CD4-positive, alpha-beta T cell (primary cell): ENCODE measurements at regions not wholly inside any gene's neighbourhood (a gene's known extent, or its start where the extent isn't known, plus 50 kb on each side); places are given as distances from the start of the nearest gene placed in this dataset.

Source experiments
- ATAC-seq: fragments of 200-7000 bp; cut with Tn5 transposase; one replicate; pipeline ENCODE4 v1.10.0; 2022; ENCODE audit warnings: mild to moderate bottlenecking; ENCODE audit not compliant: poor library complexity
- CTCF ChIA-PET: fragments of 350-600 bp; sonication (Branson Sonifier 250); formaldehyde crosslinking; loops from one replicate; lab custom pipeline; 2021; ENCODE audit warnings: antibody characterized with exemption, inconsistent platforms; lab: Charles Lee
- POLR2A ChIA-PET: fragments of 350-600 bp; sonication (Branson Sonifier 250); formaldehyde crosslinking; loops from one replicate; lab custom pipeline; 2021; ENCODE audit warnings: antibody characterized with exemption, inconsistent platforms; lab: Charles Lee
- DNase-seq, 14 experiments: peaks; one replicate each; pipeline ENCODE4 v3.0.0-alpha.2; 2013 to 2020; ENCODE audit warnings: mixed read lengths in 2 of 14
- H3K27ac ChIP-seq, 2 donors: one replicate each; pipeline versions ENCODE4 v1.5.1 to v1.7.0; 2013; ENCODE audit warnings: low read length in 2 of 2, low read depth in 1 of 2, mild to moderate bottlenecking in 1 of 2
- H3K27me3 ChIP-seq, 2 experiments: 1 replicate in 1 of 2; 2 replicates in 1 of 2; pipeline versions ENCODE4 v1.6.1 to v1.7.0; 2013; ENCODE audit warnings: low read length in 2 of 2, control low read depth in 1 of 2, mild to moderate bottlenecking in 1 of 2, moderate library complexity in 1 of 2; ENCODE audit not compliant: insufficient read depth in 2 of 2, control insufficient read depth in 1 of 2
- H3K36me3 ChIP-seq: one replicate; pipeline ENCODE4 v1.6.1; 2013; ENCODE audit warnings: low read length, control low read depth; ENCODE audit not compliant: insufficient read depth
- H3K4me1 ChIP-seq: one replicate; pipeline ENCODE4 v1.6.1; 2013; ENCODE audit warnings: low read length, control low read depth; ENCODE audit not compliant: insufficient read depth
- H3K4me3 ChIP-seq: one replicate; pipeline ENCODE4 v1.5.1; 2013; ENCODE audit warnings: mild to moderate bottlenecking, low read length, moderate library complexity
- H3K9me3 ChIP-seq, 2 experiments: 1 replicate in 1 of 2; 2 replicates in 1 of 2; pipeline versions ENCODE4 v1.6.1 to v1.7.0; 2013; ENCODE audit warnings: low read length in 2 of 2, mild to moderate bottlenecking in 2 of 2, control low read depth in 1 of 2, moderate library complexity in 1 of 2; ENCODE audit not compliant: control insufficient read depth in 1 of 2, insufficient read depth in 1 of 2
- H3K27ac Mint-ChIP-seq: one replicate; pipeline ENCODE4 v1.8.0; 2020; ENCODE audit warnings: mixed read lengths
- H3K27me3 Mint-ChIP-seq: one replicate; pipeline ENCODE4 v1.8.0; 2021; ENCODE audit warnings: mixed read lengths
- H3K36me3 Mint-ChIP-seq: one replicate; pipeline ENCODE4 v1.8.0; 2021; ENCODE audit warnings: low read depth, mixed read lengths
- H3K4me1 Mint-ChIP-seq: one replicate; pipeline ENCODE4 v1.8.0; 2021; ENCODE audit warnings: low read depth, mixed read lengths
- H3K4me3 Mint-ChIP-seq: one replicate; pipeline ENCODE4 v1.8.0; 2020; ENCODE audit warnings: mild to moderate bottlenecking, mixed read lengths
- H3K9me3 Mint-ChIP-seq: one replicate; pipeline ENCODE4 v1.8.0; 2020; ENCODE audit warnings: mixed read lengths
- intact Hi-C, 2 experiments: fragments of 100-400 bp; cut with DNase I in 1 of 2; cut with micrococcal nuclease in 1 of 2; formaldehyde crosslinking; loops; one replicate each; pipeline versions ENCODE4 v1.15.1 to v1.9.0; 2023 to 2025; cut with DNase I, micrococcal nuclease
- TF ChIP-seq, protein P1 (sequence below): fragments of 200-600 bp; IDR thresholded peaks from one replicate; pipeline ENCODE4 v1.8.0; 2022; ENCODE audit warnings: antibody characterized with exemption, mild to moderate bottlenecking

GRCh38 chr16:65308506-65308905, 186.6 kb upstream of the CDH11 start:
- H3K4me1 Mint-ChIP-seq: no peaks in the 10 kb centered on the region
- no peak overlapping the region for H3K27ac ChIP-seq
- H3K9me3 ChIP-seq: peaks cover 3 to 4% of the 10 kb centered on the region in 2 experiments
- no peaks in the 10 kb centered on the region for H3K4me1 ChIP-seq
- ChIA-PET CTCF (no interaction called here), POLR2A (no interaction called here)
- TF ChIP-seq, protein P1, sequence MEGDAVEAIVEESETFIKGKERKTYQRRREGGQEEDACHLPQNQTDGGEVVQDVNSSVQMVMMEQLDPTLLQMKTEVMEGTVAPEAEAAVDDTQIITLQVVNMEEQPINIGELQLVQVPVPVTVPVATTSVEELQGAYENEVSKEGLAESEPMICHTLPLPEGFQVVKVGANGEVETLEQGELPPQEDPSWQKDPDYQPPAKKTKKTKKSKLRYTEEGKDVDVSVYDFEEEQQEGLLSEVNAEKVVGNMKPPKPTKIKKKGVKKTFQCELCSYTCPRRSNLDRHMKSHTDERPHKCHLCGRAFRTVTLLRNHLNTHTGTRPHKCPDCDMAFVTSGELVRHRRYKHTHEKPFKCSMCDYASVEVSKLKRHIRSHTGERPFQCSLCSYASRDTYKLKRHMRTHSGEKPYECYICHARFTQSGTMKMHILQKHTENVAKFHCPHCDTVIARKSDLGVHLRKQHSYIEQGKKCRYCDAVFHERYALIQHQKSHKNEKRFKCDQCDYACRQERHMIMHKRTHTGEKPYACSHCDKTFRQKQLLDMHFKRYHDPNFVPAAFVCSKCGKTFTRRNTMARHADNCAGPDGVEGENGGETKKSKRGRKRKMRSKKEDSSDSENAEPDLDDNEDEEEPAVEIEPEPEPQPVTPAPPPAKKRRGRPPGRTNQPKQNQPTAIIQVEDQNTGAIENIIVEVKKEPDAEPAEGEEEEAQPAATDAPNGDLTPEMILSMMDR: no peak
- H3K4me3 ChIP-seq: no peak overlapping the region
- H3K27me3 ChIP-seq: no peaks in the 10 kb centered on the region
- no peak overlapping the region for H3K4me3 Mint-ChIP-seq
- H3K9me3 Mint-ChIP-seq: no peaks in the 10 kb centered on the region
- H3K36me3 Mint-ChIP-seq: no peaks in the 10 kb centered on the region
- no peaks in the 10 kb centered on the region for H3K36me3 ChIP-seq
- DNase-seq: no peak
- intact Hi-C loops: no loop called here
- H3K27me3 Mint-ChIP-seq: no peaks in the 10 kb centered on the region
- ATAC-seq: no peak
- H3K27ac Mint-ChIP-seq: no peak overlapping the region

GRCh38 chr16:65307286-65307685, 185.4 kb upstream of the CDH11 start:
- H3K9me3 ChIP-seq: peaks cover 3 to 8% of the 10 kb centered on the region in 2 experiments
- ATAC-seq (no peak), DNase-seq (no peak)
- ChIA-PET POLR2A (no interaction called here), CTCF (no interaction called here)
- no peaks in the 10 kb centered on the region for H3K4me1 Mint-ChIP-seq
- TF ChIP-seq, protein P1: no peak
- no peak overlapping the region for H3K4me3 Mint-ChIP-seq
- no peak overlapping the region for H3K27ac ChIP-seq
- H3K27me3 Mint-ChIP-seq: no peaks in the 10 kb centered on the region
- H3K27me3 ChIP-seq: no peaks in the 10 kb centered on the region
- H3K36me3 ChIP-seq: no peaks in the 10 kb centered on the region
- no peaks in the 10 kb centered on the region for H3K4me1 ChIP-seq
- H3K4me3 ChIP-seq: no peak overlapping the region
- H3K36me3 Mint-ChIP-seq: no peaks in the 10 kb centered on the region
- H3K9me3 Mint-ChIP-seq: no peaks in the 10 kb centered on the region
- intact Hi-C loops: no loop called here
- no peak overlapping the region for H3K27ac Mint-ChIP-seq

DNA sequence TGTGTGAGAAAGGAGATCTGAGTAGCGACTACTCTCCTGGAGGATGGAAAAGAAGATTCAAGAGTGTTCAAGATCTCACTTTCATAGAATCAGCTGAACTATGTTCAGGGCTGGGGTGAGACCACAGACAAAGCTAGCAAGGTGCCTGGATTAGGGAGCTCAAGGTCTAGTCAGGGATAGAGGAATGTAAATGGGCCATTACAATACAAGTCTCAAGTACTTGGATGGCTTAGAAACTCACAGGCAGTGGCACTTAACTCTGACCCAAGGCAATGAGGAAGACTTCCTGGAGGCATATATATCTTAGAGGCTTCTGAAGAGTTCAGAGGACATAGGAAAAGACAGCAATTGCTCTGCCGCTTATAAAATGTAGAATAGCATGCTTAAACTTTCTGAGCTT, 184.9 kb upstream of the CDH11 start:
- Mint-ChIP-seq H3K27ac (no peak overlapping the region), H3K36me3 (no peaks in the 10 kb centered on the region), H3K4me1 (no peaks in the 10 kb centered on the region), H3K9me3 (no peaks in the 10 kb centered on the region), H3K27me3 (no peaks in the 10 kb centered on the region), H3K4me3 (no peak overlapping the region)
- H3K36me3 ChIP-seq: no peaks in the 10 kb centered on the region
- TF ChIP-seq, protein P1: no peak
- ChIA-PET POLR2A (no interaction called here), CTCF (no interaction called here)
- intact Hi-C loops: no loop called here
- no peak for DNase-seq
- H3K4me3 ChIP-seq: no peak overlapping the region
- H3K4me1 ChIP-seq: no peaks in the 10 kb centered on the region
- ATAC-seq: no peak
- H3K9me3 ChIP-seq: peaks cover 2 to 8% of the 10 kb centered on the region in 2 experiments
- H3K27ac ChIP-seq: no peak overlapping the region
- H3K27me3 ChIP-seq: no peaks in the 10 kb centered on the region
